Superior temporal gyrus (tissue), 1 donor: ENCODE measurements at regions not wholly inside any gene's neighbourhood (a gene's known extent, or its start where the extent isn't known, plus 50 kb on each side); places are given as distances from the start of the nearest gene placed in this dataset.

Experiments
- DNase-seq: peaks from one replicate; pipeline ENCODE4 v3.0.0-alpha.2; 2016; ENCODE audit errors: extremely low spot score

GRCh38 chr14:49999146-49999761, 106.4 kb downstream of the ARF6 start:
- DNase-seq: no peak

GRCh38 chr14:49999826-50000379, 107.0 kb downstream of the ARF6 start:
- no peak for DNase-seq

GRCh38 chr14:50000380-50001150, 107.7 kb downstream of the ARF6 start:
- no peak for DNase-seq

- no peak for DNase-seq
Measured at GRCh38 chr14:50001151-50001998, 108.5 kb downstream of the ARF6 start.

- no peak for DNase-seq
Measured at GRCh38 chr14:50001999-50002925, 109.4 kb downstream of the ARF6 start.

GRCh38 chr14:50002926-50003212, 110.0 kb downstream of the ARF6 start:
- no peak for DNase-seq

GRCh38 chr14:50003213-50004021, 110.5 kb downstream of the ARF6 start:
- no peak for DNase-seq

GRCh38 chr14:50006141-50006540, 110.2 kb downstream of the VCPKMT start:
- no peak for DNase-seq

- no peak for DNase-seq
Measured at GRCh38 chr14:50007123-50007903, 109.1 kb downstream of the VCPKMT start.

GRCh38 chr14:50008562-50008961, 107.8 kb downstream of the VCPKMT start:
- DNase-seq: no peak

- DNase-seq: no peak
Measured at GRCh38 chr14:50008974-50009373, 107.4 kb downstream of the VCPKMT start.

GRCh38 chr14:50010752-50011151, 105.6 kb downstream of the VCPKMT start:
- DNase-seq: no peak

- DNase-seq: no peak
Measured at GRCh38 chr14:50011242-50011641, 105.1 kb downstream of the VCPKMT start.

- no peak for DNase-seq
Measured at GRCh38 chr14:50012644-50013043, 103.7 kb downstream of the VCPKMT start.

GRCh38 chr14:50013198-50013918, 103.0 kb downstream of the VCPKMT start:
- DNase-seq: no peak

GRCh38 chr14:50013934-50014333, 102.4 kb downstream of the VCPKMT start:
- no peak for DNase-seq

- DNase-seq: no peak
Measured at GRCh38 chr14:50014809-50015430, 101.5 kb downstream of the VCPKMT start.

- DNase-seq: no peak
Measured at GRCh38 chr14:50015716-50016115, 100.7 kb downstream of the VCPKMT start.
